Neural progenitor cell (in vitro differentiated cells): ENCODE measurements at regions not wholly inside any gene's neighbourhood (a gene's known extent, or its start where the extent isn't known, plus 50 kb on each side); places are given as distances from the start of the nearest gene placed in this dataset.

Experiments
- DNase-seq: peaks from one replicate; pipeline ENCODE4 v3.0.0-alpha.2; 2016; ENCODE audit warnings: low spot score
- H2AFZ ChIP-seq: fragments of 200-600 bp; sonication (generic); replicated peaks from 2 replicates; pipeline ENCODE4 v1.6.1; 2016; ENCODE audit warnings: antibody characterized with exemption
- H3F3A ChIP-seq: fragments of 200-600 bp; sonication (generic); 2 replicates; pipeline ENCODE4 v1.6.1; 2016; ENCODE audit warnings: antibody characterized with exemption, low read depth
- H3K27ac ChIP-seq: fragments of 200-600 bp; sonication (generic); 2 replicates; pipeline ENCODE4 v1.5.1; 2016; ENCODE audit warnings: mild to moderate bottlenecking
- H3K27me3 ChIP-seq: fragments of 200-600 bp; sonication (generic); 2 replicates; pipeline ENCODE4 v1.6.1; 2016; ENCODE audit warnings: mild to moderate bottlenecking, moderate library complexity
- H3K36me3 ChIP-seq: fragments of 200-600 bp; sonication (generic); 2 replicates; pipeline ENCODE4 v1.5.1; 2016
- H3K4me1 ChIP-seq: fragments of 200-600 bp; sonication (generic); 2 replicates; pipeline ENCODE4 v1.6.1; 2016; ENCODE audit warnings: mixed run types
- H3K4me2 ChIP-seq: fragments of 200-600 bp; sonication (generic); 2 replicates; pipeline ENCODE4 v1.6.1; 2016
- H3K4me3 ChIP-seq: fragments of 200-600 bp; sonication (generic); 2 replicates; pipeline ENCODE4 v1.5.1; 2016
- H3K79me2 ChIP-seq: fragments of 200-600 bp; sonication (generic); 2 replicates; pipeline ENCODE4 v1.6.1; 2016; ENCODE audit warnings: low read depth
- H3K9ac ChIP-seq: fragments of 200-600 bp; sonication (generic); 2 replicates; pipeline ENCODE4 v1.6.1; 2016
- H3K9me3 ChIP-seq: fragments of 200-600 bp; sonication (generic); 2 replicates; pipeline ENCODE4 v1.5.1; 2016; ENCODE audit warnings: low read depth
- H4K20me1 ChIP-seq: fragments of 200-600 bp; sonication (generic); 2 replicates; pipeline ENCODE4 v1.6.1; 2016; ENCODE audit warnings: low read depth
- H3K27ac Mint-ChIP-seq: 3 replicates; pipeline ENCODE4 v1.8.0; 2021; ENCODE audit warnings: mixed read lengths
- H3K27me3 Mint-ChIP-seq: 2 replicates; pipeline ENCODE4 v1.8.0; 2022; ENCODE audit warnings: low read depth, mild to moderate bottlenecking, inconsistent platforms, moderate library complexity, mixed read lengths; ENCODE audit not compliant: insufficient read depth
- H3K36me3 Mint-ChIP-seq: 3 replicates; pipeline ENCODE4 v1.8.0; 2021; ENCODE audit warnings: mixed read lengths
- H3K4me1 Mint-ChIP-seq: 3 replicates; pipeline ENCODE4 v1.8.0; 2021; ENCODE audit warnings: mixed read lengths
- H3K4me3 Mint-ChIP-seq: 3 replicates; pipeline ENCODE4 v1.8.0; 2021; ENCODE audit warnings: mild to moderate bottlenecking, moderate library complexity, mixed read lengths
- H3K9me3 Mint-ChIP-seq: 3 replicates; pipeline ENCODE4 v1.8.0; 2020; ENCODE audit warnings: mixed read lengths
- EZH2 ChIP-seq: fragments of 200-600 bp; sonication (generic); IDR thresholded peaks from 2 replicates; pipeline ENCODE4 v1.6.1; 2017; ENCODE audit warnings: antibody characterized with exemption, mild to moderate bottlenecking, moderate library complexity
- EZH2phosphoT487 ChIP-seq: fragments of 200-600 bp; sonication (generic); IDR thresholded peaks from 2 replicates; pipeline ENCODE4 v1.6.1; 2017; ENCODE audit warnings: antibody characterized with exemption
- TF ChIP-seq, protein P1 (sequence below): fragments of 200-600 bp; sonication (generic); IDR thresholded peaks from 2 replicates; pipeline ENCODE4 v1.5.1; 2017; ENCODE audit warnings: antibody characterized with exemption, mild to moderate bottlenecking

- Histone ChIP-seq H4K20me1 (no peaks in the 10 kb centered on the region), H3K79me2 (no peaks in the 10 kb centered on the region), H3K4me3 (no peak overlapping the region), H3F3A (no peaks in the 10 kb centered on the region), H3K9ac (no peak overlapping the region), H3K27me3 (no peaks in the 10 kb centered on the region), H3K9me3 (no peaks in the 10 kb centered on the region), H3K4me2 (no peak overlapping the region), H3K36me3 (no peaks in the 10 kb centered on the region), H2AFZ (no peak overlapping the region), H3K4me1 (no peaks in the 10 kb centered on the region), H3K27ac (no peak overlapping the region)
- H3K4me1 Mint-ChIP-seq: peaks cover 22% of the 10 kb centered on the region
- H3K27ac Mint-ChIP-seq: no peak overlapping the region
- H3K36me3 Mint-ChIP-seq: peaks cover 1% of the 10 kb centered on the region
- peaks cover 3% of the 10 kb centered on the region for H3K27me3 Mint-ChIP-seq
- H3K4me3 Mint-ChIP-seq: no peak overlapping the region
- no peak for DNase-seq
- H3K9me3 Mint-ChIP-seq: peaks cover 24% of the 10 kb centered on the region
- TF ChIP-seq, protein P1, sequence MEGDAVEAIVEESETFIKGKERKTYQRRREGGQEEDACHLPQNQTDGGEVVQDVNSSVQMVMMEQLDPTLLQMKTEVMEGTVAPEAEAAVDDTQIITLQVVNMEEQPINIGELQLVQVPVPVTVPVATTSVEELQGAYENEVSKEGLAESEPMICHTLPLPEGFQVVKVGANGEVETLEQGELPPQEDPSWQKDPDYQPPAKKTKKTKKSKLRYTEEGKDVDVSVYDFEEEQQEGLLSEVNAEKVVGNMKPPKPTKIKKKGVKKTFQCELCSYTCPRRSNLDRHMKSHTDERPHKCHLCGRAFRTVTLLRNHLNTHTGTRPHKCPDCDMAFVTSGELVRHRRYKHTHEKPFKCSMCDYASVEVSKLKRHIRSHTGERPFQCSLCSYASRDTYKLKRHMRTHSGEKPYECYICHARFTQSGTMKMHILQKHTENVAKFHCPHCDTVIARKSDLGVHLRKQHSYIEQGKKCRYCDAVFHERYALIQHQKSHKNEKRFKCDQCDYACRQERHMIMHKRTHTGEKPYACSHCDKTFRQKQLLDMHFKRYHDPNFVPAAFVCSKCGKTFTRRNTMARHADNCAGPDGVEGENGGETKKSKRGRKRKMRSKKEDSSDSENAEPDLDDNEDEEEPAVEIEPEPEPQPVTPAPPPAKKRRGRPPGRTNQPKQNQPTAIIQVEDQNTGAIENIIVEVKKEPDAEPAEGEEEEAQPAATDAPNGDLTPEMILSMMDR: no peak
- no peak for TF ChIP-seq EZH2
- no peak for TF ChIP-seq EZH2phosphoT487
Measured at GRCh38 chr11:128184981-128185380, 402.4 kb downstream of the ETS1 start.

DNA sequence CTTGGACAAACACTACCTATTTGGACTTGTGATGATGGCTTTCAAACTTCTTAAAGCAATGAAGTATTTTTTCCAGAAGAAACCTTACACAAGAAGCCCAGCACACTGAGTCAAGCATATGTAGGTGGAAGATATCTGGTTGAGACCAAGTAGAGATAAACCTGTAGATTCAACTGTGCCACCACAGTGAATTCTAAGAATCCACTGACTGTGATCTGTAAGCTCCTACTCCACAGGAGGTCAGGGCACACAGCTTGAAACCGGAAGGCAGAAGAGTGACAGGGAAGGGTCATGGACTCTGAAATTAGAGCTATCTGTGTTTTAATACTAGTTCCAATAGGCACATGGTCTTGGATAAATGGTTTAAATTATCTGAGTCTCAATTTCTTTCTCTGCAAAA lies 404.5 kb downstream of the ETS1 start:
- no peak overlapping the region for H3K4me3 ChIP-seq
- H3K9me3 ChIP-seq: no peaks in the 10 kb centered on the region
- H3K27me3 ChIP-seq: no peaks in the 10 kb centered on the region
- H3K4me1 ChIP-seq: no peaks in the 10 kb centered on the region
- H4K20me1 ChIP-seq: no peaks in the 10 kb centered on the region
- peaks cover 13% of the 10 kb centered on the region for H3K4me1 Mint-ChIP-seq
- H3K9ac ChIP-seq: no peak overlapping the region
- DNase-seq: peak; percentile 23
- H3K27ac ChIP-seq: no peak overlapping the region
- no peak overlapping the region for H3K4me2 ChIP-seq
- no peak for TF ChIP-seq EZH2phosphoT487
- TF ChIP-seq, protein P1: no peak
- no peak for TF ChIP-seq EZH2
- H3K27ac Mint-ChIP-seq: no peak overlapping the region
- peaks cover 1% of the 10 kb centered on the region for H3K36me3 Mint-ChIP-seq
- H3K9me3 Mint-ChIP-seq: peaks cover 24% of the 10 kb centered on the region
- no peaks in the 10 kb centered on the region for H3F3A ChIP-seq
- no peak overlapping the region for H2AFZ ChIP-seq
- H3K27me3 Mint-ChIP-seq: peaks cover 3% of the 10 kb centered on the region
- H3K4me3 Mint-ChIP-seq: no peak overlapping the region
- no peaks in the 10 kb centered on the region for H3K79me2 ChIP-seq
- H3K36me3 ChIP-seq: no peaks in the 10 kb centered on the region

DNA sequence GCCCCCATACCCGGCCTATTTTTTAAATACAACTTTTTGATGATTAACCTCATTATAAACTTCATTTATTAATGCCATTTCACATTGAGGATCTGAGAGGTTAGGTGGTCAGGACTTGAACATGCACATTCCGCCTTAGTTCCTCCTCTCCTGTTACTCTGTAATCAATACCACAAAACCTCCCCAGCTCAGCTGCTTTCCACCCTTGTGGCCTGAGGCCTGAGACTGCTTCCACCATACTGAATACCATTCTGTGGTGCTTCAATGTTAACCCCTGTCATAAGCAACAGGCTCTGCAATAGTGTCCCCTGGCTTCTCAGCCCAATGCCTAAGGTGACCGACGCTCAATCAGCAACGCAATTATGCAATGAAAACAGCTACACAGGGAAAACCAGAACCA lies 405.4 kb downstream of the ETS1 start:
- H3K4me2 ChIP-seq: no peak overlapping the region
- H4K20me1 ChIP-seq: no peaks in the 10 kb centered on the region
- H3K9ac ChIP-seq: no peak overlapping the region
- no peaks in the 10 kb centered on the region for H3K79me2 ChIP-seq
- TF ChIP-seq EZH2phosphoT487 (no peak), EZH2 (no peak)
- TF ChIP-seq, protein P1: no peak
- H2AFZ ChIP-seq: no peak overlapping the region
- no peaks in the 10 kb centered on the region for H3K36me3 ChIP-seq
- H3K36me3 Mint-ChIP-seq: peaks cover 1% of the 10 kb centered on the region
- H3K27me3 Mint-ChIP-seq: peaks cover 3% of the 10 kb centered on the region
- no peak overlapping the region for H3K27ac Mint-ChIP-seq
- no peak overlapping the region for H3K4me3 Mint-ChIP-seq
- no peaks in the 10 kb centered on the region for H3F3A ChIP-seq
- no peak for DNase-seq
- H3K27me3 ChIP-seq: no peaks in the 10 kb centered on the region
- peaks cover 6% of the 10 kb centered on the region for H3K4me1 Mint-ChIP-seq
- H3K9me3 Mint-ChIP-seq: peaks cover 24% of the 10 kb centered on the region
- H3K4me3 ChIP-seq: no peak overlapping the region
- no peaks in the 10 kb centered on the region for H3K4me1 ChIP-seq
- no peaks in the 10 kb centered on the region for H3K9me3 ChIP-seq
- no peak overlapping the region for H3K27ac ChIP-seq
